Mesenchymal stem cell (in vitro differentiated cells and primary cell): ENCODE measurements at regions not wholly inside any gene's neighbourhood (a gene's known extent, or its start where the extent isn't known, plus 50 kb on each side); places are given as distances from the start of the nearest gene placed in this dataset.

ENCODE experiments used
- DNase-seq: peaks from one replicate; pipeline ENCODE4 v3.0.0-alpha.2; 2013
- H2AFZ ChIP-seq: one replicate; pipeline ENCODE4 v1.6.1; 2013; ENCODE audit warnings: low read depth, mild to moderate bottlenecking, control low read depth, inconsistent platforms, low read length, moderate library complexity
- H2AK5ac ChIP-seq: 2 replicates; pipeline ENCODE4 v1.6.1; 2013; ENCODE audit warnings: low read length, moderate library complexity, mild to moderate bottlenecking, inconsistent platforms; ENCODE audit not compliant: severe bottlenecking
- H2BK120ac ChIP-seq: one replicate; pipeline ENCODE4 v1.6.1; 2013; ENCODE audit warnings: low read depth, mild to moderate bottlenecking, inconsistent platforms, low read length, moderate library complexity
- H2BK12ac ChIP-seq, 2 experiments: one replicate each; pipeline ENCODE4 v1.6.1; 2013; ENCODE audit warnings: inconsistent platforms in 2 of 2, low read length in 2 of 2, mild to moderate bottlenecking in 2 of 2, moderate library complexity in 2 of 2, control low read depth in 1 of 2
- H2BK15ac ChIP-seq: one replicate; pipeline ENCODE4 v1.6.1; 2013; ENCODE audit warnings: mild to moderate bottlenecking, low read depth, inconsistent platforms; ENCODE audit not compliant: poor library complexity, severe bottlenecking
- H2BK5ac ChIP-seq: 2 replicates; pipeline ENCODE4 v1.6.1; 2013; ENCODE audit warnings: low read depth, mild to moderate bottlenecking, low read length, control low read depth, inconsistent platforms; ENCODE audit not compliant: poor library complexity, severe bottlenecking
- H3K14ac ChIP-seq, 2 experiments: one replicate each; pipeline ENCODE4 v1.6.1; 2013; ENCODE audit warnings: inconsistent platforms in 2 of 2, low read length in 2 of 2, control low read depth in 1 of 2, mild to moderate bottlenecking in 1 of 2, moderate library complexity in 1 of 2
- H3K18ac ChIP-seq, 2 experiments: one replicate each; pipeline ENCODE4 v1.6.1; 2013; ENCODE audit warnings: inconsistent platforms in 2 of 2, low read length in 2 of 2, control low read depth in 1 of 2, low read depth in 1 of 2, mild to moderate bottlenecking in 1 of 2
- H3K23ac ChIP-seq, 2 experiments: one replicate each; pipeline ENCODE4 v1.6.1; 2013; ENCODE audit warnings: inconsistent platforms in 2 of 2, low read length in 2 of 2, mild to moderate bottlenecking in 2 of 2, moderate library complexity in 2 of 2, control low read depth in 1 of 2
- H3K27ac ChIP-seq: 2 replicates; pipeline ENCODE4 v1.5.1; 2013; ENCODE audit warnings: mild to moderate bottlenecking, moderate library complexity, low read length, control low read depth, inconsistent platforms; ENCODE audit not compliant: poor library complexity, severe bottlenecking
- H3K27me3 ChIP-seq, 2 experiments: 2 replicates each; pipeline versions ENCODE4 v1.6.1 to v1.7.0; 2013; ENCODE audit warnings: low read length in 2 of 2, mild to moderate bottlenecking in 2 of 2, moderate library complexity in 2 of 2, control low read depth in 1 of 2, inconsistent platforms in 1 of 2; ENCODE audit not compliant: control insufficient read depth in 1 of 2, insufficient read depth in 1 of 2
- H3K36me3 ChIP-seq, 2 experiments: 2 replicates each; pipeline versions ENCODE4 v1.6.1 to v1.7.0; 2013; ENCODE audit warnings: low read length in 2 of 2, control low read depth in 1 of 2, inconsistent platforms in 1 of 2, low read depth in 1 of 2, mild to moderate bottlenecking in 1 of 2; ENCODE audit not compliant: insufficient read depth in 2 of 2, control insufficient read depth in 1 of 2
- H3K4ac ChIP-seq, 2 experiments: one replicate each; pipeline ENCODE4 v1.6.1; 2013; ENCODE audit warnings: inconsistent platforms in 2 of 2, low read length in 2 of 2, mild to moderate bottlenecking in 2 of 2, moderate library complexity in 2 of 2, control low read depth in 1 of 2, low read depth in 1 of 2
- H3K4me1 ChIP-seq: 2 replicates; pipeline ENCODE4 v1.6.1; 2013; ENCODE audit warnings: low read depth, low read length, control low read depth; ENCODE audit not compliant: control insufficient read depth, insufficient read depth
- H3K4me2 ChIP-seq: 2 replicates; pipeline ENCODE4 v1.6.1; 2013; ENCODE audit warnings: low read length, mild to moderate bottlenecking, inconsistent platforms; ENCODE audit not compliant: poor library complexity, severe bottlenecking
- H3K4me3 ChIP-seq, 2 experiments: 2 replicates each; pipeline versions ENCODE4 v1.5.1 to v1.7.0; 2013; ENCODE audit warnings: low read length in 2 of 2, mild to moderate bottlenecking in 2 of 2, control low read depth in 1 of 2, low read depth in 1 of 2; ENCODE audit not compliant: insufficient read depth in 1 of 2
- H3K79me1 ChIP-seq: replicated peaks from 2 replicates; pipeline ENCODE4 v1.6.1; 2013; ENCODE audit warnings: mild to moderate bottlenecking, control low read depth, low read length, inconsistent platforms; ENCODE audit not compliant: poor library complexity, severe bottlenecking
- H3K9ac ChIP-seq: 2 replicates; pipeline ENCODE4 v1.7.0; 2013; ENCODE audit warnings: mild to moderate bottlenecking, low read length, moderate library complexity
- H3K9me3 ChIP-seq: 2 replicates; pipeline ENCODE4 v1.7.0; 2013; ENCODE audit warnings: mild to moderate bottlenecking, low read length; ENCODE audit not compliant: control insufficient read depth
- H4K8ac ChIP-seq: one replicate; pipeline ENCODE4 v1.6.1; 2013; ENCODE audit warnings: inconsistent platforms, mild to moderate bottlenecking, low read length, moderate library complexity
- H4K91ac ChIP-seq: one replicate; pipeline ENCODE4 v1.6.1; 2013; ENCODE audit warnings: mild to moderate bottlenecking, low read length, inconsistent platforms
- WGBS: methylation state at CpG from one replicate; pipeline ENCODE4 v1.1.7; 2013; ENCODE audit warnings: mixed read lengths; 5-methylcytosine and 5-hydroxymethylcytosine counted together

DNA sequence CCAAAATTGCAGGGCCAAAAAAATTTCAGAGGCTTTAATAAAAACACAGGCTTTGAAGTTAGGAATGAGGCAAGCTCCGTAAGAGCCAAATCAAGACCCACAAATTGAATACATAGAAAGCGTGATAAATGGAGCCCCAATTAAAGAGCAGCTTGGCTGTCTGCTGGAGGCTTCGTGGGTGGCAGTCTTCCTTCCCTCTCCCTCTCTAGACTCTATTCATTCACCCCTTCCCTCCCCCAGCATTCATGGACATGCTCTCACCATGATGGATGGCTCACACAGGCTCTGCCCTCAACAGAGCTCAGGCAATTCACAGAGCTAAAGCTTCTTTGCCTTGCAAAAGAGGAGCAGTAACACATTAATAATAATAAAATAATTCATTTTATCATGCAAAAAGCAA lies 214.1 kb downstream of the HERPUD2 start:
- no peaks in the 10 kb centered on the region for H3K36me3 ChIP-seq
- H2BK120ac ChIP-seq: no peak overlapping the region
- no peak overlapping the region for H2BK15ac ChIP-seq
- no peak overlapping the region for H4K91ac ChIP-seq
- no peak overlapping the region for H3K4me3 ChIP-seq
- DNase-seq: no peak
- H3K9ac ChIP-seq: no peak overlapping the region
- no peak overlapping the region for H2BK12ac ChIP-seq
- H3K4ac ChIP-seq: no peak overlapping the region
- H2AK5ac ChIP-seq: no peak overlapping the region
- no peak overlapping the region for H3K14ac ChIP-seq
- peaks cover 13% of the 10 kb centered on the region for H3K9me3 ChIP-seq
- H3K23ac ChIP-seq: no peak overlapping the region
- no peak overlapping the region for H2BK5ac ChIP-seq
- peaks cover 9 to 26% of the 10 kb centered on the region in 2 experiments for H3K27me3 ChIP-seq
- no peak overlapping the region for H3K18ac ChIP-seq
- no peaks in the 10 kb centered on the region for H3K4me1 ChIP-seq
- no peak overlapping the region for H3K4me2 ChIP-seq
- H2AFZ ChIP-seq: no peak overlapping the region
- no peak overlapping the region for H4K8ac ChIP-seq
- 70% methylated on average over 3 of the region's 3 CpGs for WGBS
- no peaks in the 10 kb centered on the region for H3K79me1 ChIP-seq
- H3K27ac ChIP-seq: no peak overlapping the region

DNA sequence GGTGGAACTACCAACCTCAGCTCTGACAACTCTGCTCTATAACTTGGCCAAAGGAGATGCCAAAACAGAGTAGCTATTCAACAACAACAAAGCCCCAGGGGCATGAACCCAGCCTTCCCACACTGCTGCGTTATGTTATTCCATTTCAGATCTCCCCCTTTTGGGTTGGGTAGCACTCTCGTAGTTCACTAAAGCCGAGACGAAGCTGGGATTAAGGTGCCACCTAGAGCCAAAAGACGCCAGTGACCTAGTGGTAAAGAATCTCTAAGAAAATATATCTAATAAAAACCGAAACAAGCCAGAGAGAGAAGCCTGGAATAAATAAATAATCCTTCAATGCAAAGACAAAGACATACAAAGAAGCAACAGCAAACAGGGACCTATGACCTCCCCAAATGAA lies 217.3 kb downstream of the HERPUD2 start:
- peaks cover 9 to 20% of the 10 kb centered on the region in 2 experiments for H3K27me3 ChIP-seq
- no peak overlapping the region for H2BK12ac ChIP-seq
- H2BK15ac ChIP-seq: no peak overlapping the region
- H3K9me3 ChIP-seq: peaks cover 13% of the 10 kb centered on the region
- no peaks in the 10 kb centered on the region for H3K79me1 ChIP-seq
- H4K91ac ChIP-seq: no peak overlapping the region
- H2BK5ac ChIP-seq: no peak overlapping the region
- H3K9ac ChIP-seq: no peak overlapping the region
- DNase-seq: no peak
- H3K18ac ChIP-seq: no peak overlapping the region
- no peaks in the 10 kb centered on the region for H3K36me3 ChIP-seq
- no peak overlapping the region for H4K8ac ChIP-seq
- H3K4ac ChIP-seq: no peak overlapping the region
- no peak overlapping the region for H2BK120ac ChIP-seq
- whole genome bisulfite sequencing: 71% methylated on average over 2 of the region's 6 CpGs
- no peak overlapping the region for H2AK5ac ChIP-seq
- H3K14ac ChIP-seq: no peak overlapping the region
- H3K23ac ChIP-seq: no peak overlapping the region
- no peak overlapping the region for H3K4me2 ChIP-seq
- H2AFZ ChIP-seq: no peak overlapping the region
- no peak overlapping the region for H3K4me3 ChIP-seq
- no peak overlapping the region for H3K27ac ChIP-seq
- H3K4me1 ChIP-seq: no peaks in the 10 kb centered on the region

GRCh38 chr7:35474100-35474499 lies 220.2 kb upstream of the TBX20 start:
- DNase-seq: no peak
- H3K4me1 ChIP-seq: no peaks in the 10 kb centered on the region
- no peak overlapping the region for H3K4me2 ChIP-seq
- no peak overlapping the region for H2BK15ac ChIP-seq
- no peak overlapping the region for H3K9ac ChIP-seq
- H2AFZ ChIP-seq: no peak overlapping the region
- no peak overlapping the region for H2BK12ac ChIP-seq
- H3K36me3 ChIP-seq: no peaks in the 10 kb centered on the region
- H3K9me3 ChIP-seq: peaks cover 12% of the 10 kb centered on the region
- H3K79me1 ChIP-seq: no peaks in the 10 kb centered on the region
- 85% methylated on average over 1 of the region's 1 CpG for WGBS
- no peak overlapping the region for H3K4ac ChIP-seq
- no peak overlapping the region for H3K4me3 ChIP-seq
- no peak overlapping the region for H2BK120ac ChIP-seq
- no peak overlapping the region for H2BK5ac ChIP-seq
- H4K91ac ChIP-seq: no peak overlapping the region
- H3K27ac ChIP-seq: no peak overlapping the region
- peaks cover 0 to 6% of the 10 kb centered on the region in 2 experiments for H3K27me3 ChIP-seq
- H4K8ac ChIP-seq: no peak overlapping the region
- H3K14ac ChIP-seq: no peak overlapping the region
- no peak overlapping the region for H3K18ac ChIP-seq
- H3K23ac ChIP-seq: no peak overlapping the region
- H2AK5ac ChIP-seq: no peak overlapping the region

DNA sequence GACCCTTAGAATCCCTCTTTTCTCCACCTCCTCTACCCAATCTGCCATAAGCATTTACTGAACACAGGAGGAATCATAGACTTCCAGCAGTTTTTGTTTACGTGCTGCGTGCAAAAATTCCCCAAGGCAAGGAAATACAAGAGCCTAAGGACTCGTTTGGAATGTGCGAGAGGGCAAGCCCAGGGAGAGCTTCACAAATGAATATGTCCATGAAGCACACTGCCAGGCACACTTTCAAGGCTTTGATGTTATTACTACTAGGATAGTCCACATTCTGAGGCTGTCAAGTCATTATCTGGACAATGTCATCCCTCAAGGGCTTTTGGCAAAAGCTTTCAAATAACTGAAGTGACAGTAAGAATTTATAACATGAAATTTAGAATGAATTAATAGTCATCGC lies 214.7 kb upstream of the TBX20 start:
- Histone ChIP-seq H3K36me3 (no peaks in the 10 kb centered on the region), H3K14ac (no peak overlapping the region), H3K27me3 (peaks cover 0 to 14% of the 10 kb centered on the region in 2 experiments), H3K27ac (no peak overlapping the region), H2BK120ac (no peak overlapping the region), H3K23ac (no peak overlapping the region), H3K4me3 (no peak overlapping the region), H4K91ac (no peak overlapping the region), H2BK15ac (no peak overlapping the region), H3K4me1 (no peaks in the 10 kb centered on the region), H3K9ac (no peak overlapping the region), H3K79me1 (no peaks in the 10 kb centered on the region), H3K4ac (no peak overlapping the region), H3K9me3 (no peaks in the 10 kb centered on the region), H3K4me2 (no peak overlapping the region), H2BK5ac (no peak overlapping the region), H4K8ac (no peak overlapping the region), H3K18ac (no peak overlapping the region), H2AK5ac (no peak overlapping the region), H2AFZ (no peak overlapping the region), H2BK12ac (no peak overlapping the region)
- WGBS: 58% methylated on average over 4 of the region's 5 CpGs
- no peak for DNase-seq
